WI38 (cell line): ENCODE measurements at regions not wholly inside any gene's neighbourhood (a gene's known extent, or its start where the extent isn't known, plus 50 kb on each side); places are given as distances from the start of the nearest gene placed in this dataset.

Experiments used
- H3K4me3 ChIP-seq: 2 replicates; pipeline ENCODE4 v1.5.1; 2011; ENCODE audit warnings: low read depth, mild to moderate bottlenecking, control low read depth, low read length
- TF ChIP-seq, protein P1 (sequence below): IDR thresholded peaks from 2 replicates; pipeline ENCODE4 v1.5.1; 2012; ENCODE audit warnings: low read depth, mild to moderate bottlenecking, control low read depth, low read length

DNA sequence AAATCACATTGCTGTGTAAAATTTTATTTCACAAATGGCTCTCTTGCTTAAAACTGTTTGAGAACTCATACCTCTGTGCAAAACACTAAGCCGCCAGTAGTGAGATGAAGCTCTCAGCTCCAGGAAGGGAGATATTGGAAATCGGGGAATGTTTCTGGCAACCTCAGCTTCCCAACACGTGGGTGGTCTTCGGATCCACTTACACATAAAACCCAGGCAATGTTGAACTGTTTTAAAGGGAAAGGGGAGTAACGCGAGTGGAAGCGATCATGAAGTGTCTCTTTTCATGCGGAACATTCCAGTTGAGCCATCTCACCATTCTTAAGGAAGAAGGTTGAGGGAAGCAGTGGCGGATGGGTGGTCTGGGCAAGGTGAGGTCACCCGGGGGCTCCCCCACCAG lies 136.8 kb downstream of the ASB1 start:
- TF ChIP-seq, protein P1, sequence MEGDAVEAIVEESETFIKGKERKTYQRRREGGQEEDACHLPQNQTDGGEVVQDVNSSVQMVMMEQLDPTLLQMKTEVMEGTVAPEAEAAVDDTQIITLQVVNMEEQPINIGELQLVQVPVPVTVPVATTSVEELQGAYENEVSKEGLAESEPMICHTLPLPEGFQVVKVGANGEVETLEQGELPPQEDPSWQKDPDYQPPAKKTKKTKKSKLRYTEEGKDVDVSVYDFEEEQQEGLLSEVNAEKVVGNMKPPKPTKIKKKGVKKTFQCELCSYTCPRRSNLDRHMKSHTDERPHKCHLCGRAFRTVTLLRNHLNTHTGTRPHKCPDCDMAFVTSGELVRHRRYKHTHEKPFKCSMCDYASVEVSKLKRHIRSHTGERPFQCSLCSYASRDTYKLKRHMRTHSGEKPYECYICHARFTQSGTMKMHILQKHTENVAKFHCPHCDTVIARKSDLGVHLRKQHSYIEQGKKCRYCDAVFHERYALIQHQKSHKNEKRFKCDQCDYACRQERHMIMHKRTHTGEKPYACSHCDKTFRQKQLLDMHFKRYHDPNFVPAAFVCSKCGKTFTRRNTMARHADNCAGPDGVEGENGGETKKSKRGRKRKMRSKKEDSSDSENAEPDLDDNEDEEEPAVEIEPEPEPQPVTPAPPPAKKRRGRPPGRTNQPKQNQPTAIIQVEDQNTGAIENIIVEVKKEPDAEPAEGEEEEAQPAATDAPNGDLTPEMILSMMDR, result no peak
- no peak overlapping the region for H3K4me3 ChIP-seq

DNA sequence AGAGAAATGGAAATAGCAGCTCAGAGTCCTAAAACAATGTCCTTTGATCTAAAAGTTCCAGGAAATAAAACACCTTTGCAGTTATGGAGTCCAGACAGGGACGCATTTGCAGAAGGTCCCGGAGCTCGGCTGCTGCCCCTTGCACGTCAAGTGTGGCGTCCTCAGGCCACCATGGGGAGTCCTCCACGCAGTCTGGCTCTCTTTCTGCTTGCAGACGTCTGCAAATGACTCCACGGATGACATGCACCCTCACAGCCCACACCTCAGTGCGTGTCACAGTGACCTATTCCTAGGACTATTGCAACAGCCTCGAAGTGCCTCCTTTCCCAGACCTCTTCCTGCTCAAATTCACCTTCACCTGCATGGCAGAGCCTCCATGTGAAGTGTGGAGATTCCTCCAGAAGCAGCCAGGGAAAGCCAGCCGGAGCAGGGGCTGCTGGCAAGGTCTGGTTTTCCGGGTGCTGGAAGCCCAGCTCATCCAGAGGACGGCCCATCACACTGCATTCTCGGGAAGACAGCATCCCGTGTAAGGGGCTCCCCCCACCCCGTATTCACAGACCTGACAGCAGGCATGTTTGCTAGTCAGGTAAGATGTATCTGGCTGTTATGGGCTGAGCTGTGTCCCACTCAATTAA lies 137.7 kb downstream of the ASB1 start:
- TF ChIP-seq, protein P1, result no peak
- no peak overlapping the region for H3K4me3 ChIP-seq

DNA sequence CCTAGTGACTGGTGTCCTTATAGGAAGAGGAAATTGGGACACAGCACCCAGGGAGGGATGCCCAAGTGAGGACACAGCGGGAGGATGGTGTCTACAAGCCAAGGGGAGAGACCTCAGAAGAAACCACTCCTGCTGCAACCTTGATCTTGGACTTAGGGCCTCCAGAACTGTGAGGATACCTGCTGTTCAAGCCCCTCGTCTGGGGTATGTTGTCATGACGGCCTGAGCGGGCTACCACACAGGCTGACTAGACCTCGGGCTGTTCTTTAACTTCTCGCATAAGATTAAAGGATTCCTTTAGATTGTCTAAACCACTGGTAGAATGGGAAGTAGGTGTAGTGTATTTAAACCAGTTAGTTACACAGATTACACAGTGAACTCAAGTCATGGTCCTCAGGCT lies 138.3 kb downstream of the ASB1 start:
- TF ChIP-seq, protein P1, result no peak

DNA sequence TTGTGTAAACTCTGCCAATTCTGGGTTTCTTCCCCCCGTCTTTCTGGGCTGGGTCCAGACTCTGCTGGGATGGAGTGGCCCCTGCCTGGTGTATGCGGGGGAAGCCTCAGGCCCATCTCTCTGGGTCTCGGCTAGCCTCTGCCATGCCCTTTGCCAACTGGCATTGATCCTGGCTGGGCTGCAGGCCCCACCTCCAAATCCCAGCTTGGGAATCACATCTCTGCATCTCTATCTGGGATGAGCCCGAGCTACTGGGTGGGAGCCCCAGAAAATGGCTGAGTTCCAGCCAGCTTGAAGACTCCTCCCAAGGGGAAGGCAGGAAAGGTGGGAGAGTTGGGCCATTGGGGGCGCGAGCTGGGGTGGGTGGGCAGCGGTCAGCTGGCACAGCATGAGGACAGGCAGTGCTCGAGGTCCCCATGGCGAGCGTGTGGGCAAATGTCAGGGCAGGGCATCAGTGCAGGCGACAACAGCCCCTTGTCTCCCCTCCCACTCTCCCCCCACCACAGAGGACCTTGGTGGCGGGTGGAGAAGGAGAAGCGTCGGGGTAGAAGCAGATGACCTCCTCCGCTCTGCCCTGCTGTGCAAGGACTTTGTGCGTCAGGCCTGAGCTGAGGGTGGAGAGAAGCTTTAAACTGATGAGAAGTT lies 139.4 kb downstream of the ASB1 start:
- no peak overlapping the region for H3K4me3 ChIP-seq
- TF ChIP-seq, protein P1, result no peak

More for the DNA sequence above, 138.3 kb downstream of the ASB1 start:
- no peak overlapping the region for H3K4me3 ChIP-seq

DNA sequence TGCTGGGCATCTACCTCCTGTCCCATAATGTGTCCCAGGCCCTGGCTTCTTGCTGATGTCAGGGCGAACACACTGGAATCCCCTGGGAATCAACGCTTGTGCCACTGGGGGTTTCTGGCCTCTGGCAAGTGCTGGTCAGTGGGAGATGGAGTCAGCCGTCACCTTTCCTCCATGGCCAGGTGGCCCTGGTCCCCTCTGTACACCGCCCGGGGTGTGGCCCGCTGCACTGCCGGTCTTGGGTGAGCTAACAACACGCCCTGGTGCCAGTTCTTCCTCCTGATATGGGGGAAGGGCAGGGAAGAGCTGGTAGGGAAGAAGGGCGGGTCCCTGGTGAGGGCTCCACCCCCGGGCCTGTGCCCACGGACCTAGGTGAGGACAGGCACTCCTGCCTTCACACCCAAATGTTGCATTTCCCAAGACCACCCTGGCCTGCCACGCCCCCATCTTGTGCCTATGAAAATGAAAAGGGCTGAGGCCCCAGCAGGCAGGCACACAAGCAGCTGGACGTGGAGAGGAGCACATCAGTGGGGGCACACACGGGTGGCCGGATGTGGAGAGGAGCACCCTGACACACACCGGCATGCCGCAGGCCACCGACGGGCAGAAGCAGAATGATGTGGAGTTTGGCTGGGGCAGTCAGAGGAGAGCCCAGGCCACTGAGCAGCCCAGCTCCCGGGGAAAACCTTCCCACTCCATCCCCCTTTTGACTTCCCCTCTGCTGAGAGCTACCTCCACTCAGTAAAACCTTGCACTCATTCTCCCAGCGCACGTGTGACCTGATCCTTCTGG lies 140.5 kb downstream of the ASB1 start:
- TF ChIP-seq, protein P1, result no peak
- H3K4me3 ChIP-seq, result no peak overlapping the region

DNA sequence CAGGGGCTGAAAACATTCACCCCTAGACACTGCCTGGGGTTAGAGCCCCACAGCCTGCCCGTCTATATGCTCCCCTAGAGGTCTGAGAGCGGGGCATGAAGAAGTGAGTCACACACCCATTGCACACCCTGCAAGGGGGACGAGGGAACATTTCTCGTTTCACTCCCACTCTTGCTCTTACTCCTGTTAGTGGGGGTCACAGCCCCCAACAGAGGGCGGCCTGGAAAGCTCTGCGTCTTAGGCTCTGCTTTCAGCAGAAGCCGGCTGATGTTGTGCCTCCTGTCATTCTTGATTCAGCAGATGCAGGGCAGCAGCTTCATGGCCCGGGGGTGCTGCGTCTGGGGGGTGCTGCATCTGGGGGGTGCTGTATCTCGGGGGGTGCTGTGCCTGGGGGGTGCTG lies 141.3 kb downstream of the ASB1 start:
- no peak overlapping the region for H3K4me3 ChIP-seq
- TF ChIP-seq, protein P1, result no peak
